ENCODE measurements at regions not wholly inside any gene's neighbourhood (a gene's known extent, or its start where the extent isn't known, plus 50 kb on each side); places are given as distances from the start of the nearest gene placed in this dataset.

- DNase-seq = no peak
Measured at GRCh38 chr6:12555267-12555666, 161.3 kb upstream of the PHACTR1 start.

- no peak for DNase-seq
Measured at GRCh38 chr6:12555781-12556180, 160.8 kb upstream of the PHACTR1 start.

GRCh38 chr6:12557765-12558164 is 158.8 kb upstream of the PHACTR1 start:
- no peak for DNase-seq

- DNase-seq = no peak
Measured at GRCh38 chr6:12560315-12560714, 156.3 kb upstream of the PHACTR1 start.

- DNase-seq = no peak
Measured at GRCh38 chr6:12566618-12567123, 149.9 kb upstream of the PHACTR1 start.

GRCh38 chr6:12567682-12568081 is 148.9 kb upstream of the PHACTR1 start:
- DNase-seq = no peak

GRCh38 chr6:12569646-12570045 is 146.9 kb upstream of the PHACTR1 start:
- DNase-seq = no peak

- no peak for DNase-seq
Measured at GRCh38 chr6:12570461-12571030, 146.0 kb upstream of the PHACTR1 start.

GRCh38 chr6:12572896-12573827 is 143.4 kb upstream of the PHACTR1 start:
- DNase-seq = no peak

- no peak for DNase-seq
Measured at GRCh38 chr6:12575961-12576360, 140.6 kb upstream of the PHACTR1 start.

GRCh38 chr6:12576389-12576788 is 140.2 kb upstream of the PHACTR1 start:
- no peak for DNase-seq

GRCh38 chr6:12577124-12577850 is 139.3 kb upstream of the PHACTR1 start:
- DNase-seq = no peak

GRCh38 chr6:12578097-12578496 is 138.5 kb upstream of the PHACTR1 start:
- DNase-seq = no peak

GRCh38 chr6:12578751-12579150 is 137.8 kb upstream of the PHACTR1 start:
- no peak for DNase-seq

- no peak for DNase-seq
Measured at GRCh38 chr6:12580290-12580689, 136.3 kb upstream of the PHACTR1 start.

- DNase-seq = no peak
Measured at GRCh38 chr6:12582421-12583110, 134.0 kb upstream of the PHACTR1 start.

- DNase-seq = no peak
Measured at GRCh38 chr6:12584631-12585405, 131.7 kb upstream of the PHACTR1 start.

GRCh38 chr6:12585497-12585958 is 131.0 kb upstream of the PHACTR1 start:
- no peak for DNase-seq

- DNase-seq = no peak
Measured at GRCh38 chr6:12586721-12587480, 129.7 kb upstream of the PHACTR1 start.

GRCh38 chr6:12590901-12591300 is 125.7 kb upstream of the PHACTR1 start:
- DNase-seq = no peak

- DNase-seq = no peak
Measured at GRCh38 chr6:12592634-12593033, 123.9 kb upstream of the PHACTR1 start.
